Suprapubic skin (tissue), 4 donors: ENCODE measurements at regions not wholly inside any gene's neighbourhood (a gene's known extent, or its start where the extent isn't known, plus 50 kb on each side); places are given as distances from the start of the nearest gene placed in this dataset.

Source experiments
- DNase-seq, 2 donors: peaks; one replicate each; pipeline ENCODE4 v3.0.0-alpha.2; 2019; ENCODE audit warnings: low spot score in 2 of 2
- H3K27ac ChIP-seq: fragments of 200-600 bp; sonication (generic); one replicate; pipeline ENCODE4 v1.5.1; 2019
- H3K27me3 ChIP-seq: fragments of 200-600 bp; sonication (generic); one replicate; pipeline ENCODE4 v1.5.1; 2019
- H3K36me3 ChIP-seq: fragments of 200-600 bp; sonication (generic); one replicate; pipeline ENCODE4 v1.5.1; 2019
- H3K4me1 ChIP-seq: fragments of 200-600 bp; sonication (generic); one replicate; pipeline ENCODE4 v1.5.1; 2019
- H3K4me3 ChIP-seq: fragments of 200-600 bp; sonication (generic); one replicate; pipeline ENCODE4 v1.5.1; 2019; ENCODE audit warnings: mild to moderate bottlenecking
- H3K9me3 ChIP-seq: fragments of 200-600 bp; sonication (generic); one replicate; pipeline ENCODE4 v1.5.1; 2019
- CTCF ChIP-seq, 2 donors: fragments of 200-600 bp in 1 of 2; fragments of 450-650 bp in 1 of 2; sonication (generic) in 1 of 2; IDR thresholded peaks; one replicate each; pipeline ENCODE4 v1.5.1; 2016 to 2019; ENCODE audit warnings: antibody characterized with exemption in 2 of 2, mild to moderate bottlenecking in 1 of 2, moderate library complexity in 1 of 2
- EP300 ChIP-seq: sonication (generic); formaldehyde crosslinking; IDR thresholded peaks from one replicate; pipeline ENCODE4 v1.6.1; 2017; ENCODE audit warnings: antibody characterized with exemption
- POLR2A ChIP-seq, 2 donors: fragments of 450-650 bp; IDR thresholded peaks; one replicate each; pipeline ENCODE4 v1.6.1; 2017; ENCODE audit warnings: antibody characterized with exemption in 2 of 2, mild to moderate bottlenecking in 2 of 2, moderate library complexity in 2 of 2
- POLR2AphosphoS5 ChIP-seq, 3 donors: sonication (generic); formaldehyde crosslinking; IDR thresholded peaks; one replicate each; pipeline ENCODE4 v1.6.1; 2017; ENCODE audit warnings: antibody characterized with exemption in 3 of 3
- WGBS: methylation state at CpG from one replicate; pipeline ENCODE4 v1.1.5; 2018; 5-methylcytosine and 5-hydroxymethylcytosine counted together

- Histone ChIP-seq H3K27ac (no peak overlapping the region), H3K36me3 (no peaks in the 10 kb centered on the region), H3K27me3 (peaks cover 40% of the 10 kb centered on the region), H3K4me3 (no peak overlapping the region), H3K9me3 (no peaks in the 10 kb centered on the region), H3K4me1 (no peaks in the 10 kb centered on the region)
- 31% methylated on average over 10 of the region's 10 CpGs for WGBS
- TF ChIP-seq POLR2A (IDR thresholded peaks at IDR 0.05): no peak
- DNase-seq: no peak
Observed at GRCh38 chr11:112748713-112749543, 212.3 kb upstream of the NCAM1 start.

DNA sequence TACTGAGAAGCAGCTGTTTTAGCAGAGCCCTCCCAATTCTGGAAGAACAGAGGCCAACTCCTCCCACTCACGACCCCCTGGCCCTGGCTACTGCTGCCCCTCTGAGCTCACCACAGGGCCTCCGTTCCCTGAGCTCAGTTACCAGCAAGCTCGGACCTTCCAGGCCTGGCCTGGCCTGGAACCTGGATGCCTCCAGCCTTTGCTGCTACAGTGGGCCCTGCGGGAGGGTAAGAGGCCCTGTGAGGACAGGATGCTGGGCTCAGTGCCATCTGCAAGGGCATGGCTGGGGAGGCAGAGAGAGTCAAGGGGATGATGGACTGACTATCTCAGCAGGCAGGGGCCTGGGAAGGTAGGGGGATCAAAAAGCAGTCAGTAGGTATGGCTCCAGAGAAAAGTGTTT, 209.9 kb upstream of the NCAM1 start:
- peaks cover 25% of the 10 kb centered on the region for H3K27me3 ChIP-seq
- H3K9me3 ChIP-seq: no peaks in the 10 kb centered on the region
- H3K36me3 ChIP-seq: no peaks in the 10 kb centered on the region
- no peak for TF ChIP-seq POLR2AphosphoS5 (IDR thresholded peaks at IDR 0.05)
- TF ChIP-seq CTCF (IDR thresholded peaks at IDR 0.05): no peak
- no peak for TF ChIP-seq EP300
- no peak for TF ChIP-seq POLR2A (IDR thresholded peaks at IDR 0.05)
- DNase-seq: no peak
- H3K4me1 ChIP-seq: no peaks in the 10 kb centered on the region
- H3K4me3 ChIP-seq: no peak overlapping the region
- WGBS: 79% methylated on average over 4 of the region's 4 CpGs
- no peak overlapping the region for H3K27ac ChIP-seq

GRCh38 chr11:112751772-112752171, 209.4 kb upstream of the NCAM1 start:
- H3K27ac ChIP-seq: no peak overlapping the region
- no peak for DNase-seq
- TF ChIP-seq EP300: no peak
- TF ChIP-seq POLR2AphosphoS5 (IDR thresholded peaks at IDR 0.05): no peak
- TF ChIP-seq POLR2A (IDR thresholded peaks at IDR 0.05): no peak
- no peak for TF ChIP-seq CTCF (IDR thresholded peaks at IDR 0.05)
- no peaks in the 10 kb centered on the region for H3K36me3 ChIP-seq
- 70% methylated on average over 2 of the region's 2 CpGs for WGBS
- H3K9me3 ChIP-seq: no peaks in the 10 kb centered on the region
- no peaks in the 10 kb centered on the region for H3K4me1 ChIP-seq
- no peak overlapping the region for H3K4me3 ChIP-seq
- peaks cover 20% of the 10 kb centered on the region for H3K27me3 ChIP-seq

DNA sequence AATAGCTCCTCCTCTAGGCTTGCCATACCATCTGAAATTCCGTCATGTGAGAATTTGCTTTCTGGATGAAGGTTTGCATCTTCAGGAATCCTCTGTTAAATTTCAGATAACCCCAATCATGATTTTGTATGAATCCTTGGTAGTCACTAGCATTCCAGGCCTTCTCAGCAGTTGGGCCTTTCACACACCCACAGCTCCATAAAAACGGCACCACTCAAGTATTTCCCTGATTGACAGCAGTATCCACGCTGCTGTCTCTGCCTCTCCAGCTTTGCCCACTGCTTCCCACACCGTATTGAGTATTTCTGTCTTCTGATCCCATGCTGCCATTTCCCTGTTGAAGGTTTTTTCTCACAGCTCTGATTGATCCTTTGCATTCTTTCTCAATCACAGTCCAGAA, 208.7 kb upstream of the NCAM1 start:
- no peak for TF ChIP-seq EP300
- TF ChIP-seq POLR2A (IDR thresholded peaks at IDR 0.05): no peak
- TF ChIP-seq POLR2AphosphoS5 (IDR thresholded peaks at IDR 0.05): no peak
- TF ChIP-seq CTCF (IDR thresholded peaks at IDR 0.05): no peak
- Histone ChIP-seq H3K4me3 (no peak overlapping the region), H3K27me3 (peaks cover 17% of the 10 kb centered on the region), H3K27ac (no peak overlapping the region), H3K9me3 (no peaks in the 10 kb centered on the region), H3K4me1 (no peaks in the 10 kb centered on the region), H3K36me3 (no peaks in the 10 kb centered on the region)
- DNase-seq: no peak
- WGBS: 81% methylated on average over 4 of the region's 4 CpGs

DNA sequence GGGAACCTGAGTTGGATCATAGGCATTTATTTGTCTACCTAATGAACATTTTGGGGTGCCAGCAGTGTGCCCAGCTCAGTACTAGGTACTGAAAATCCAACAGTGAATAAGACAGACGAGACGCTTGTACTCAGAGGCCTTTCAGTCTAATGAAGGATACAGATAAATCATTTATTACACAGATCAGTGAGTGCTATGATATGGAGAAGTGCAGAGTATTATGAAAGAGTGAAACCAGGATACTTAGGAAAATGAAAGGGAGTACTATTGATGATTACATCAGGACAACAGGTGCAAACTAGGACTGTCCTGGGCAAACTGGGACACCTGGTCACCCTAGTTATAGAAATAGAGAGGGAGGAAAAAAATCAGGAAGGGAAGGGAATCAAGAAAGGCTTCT, 207.5 kb upstream of the NCAM1 start:
- DNase-seq: no peak
- H3K36me3 ChIP-seq: no peaks in the 10 kb centered on the region
- WGBS: 91% methylated on average over 2 of the region's 2 CpGs
- H3K9me3 ChIP-seq: no peaks in the 10 kb centered on the region
- peaks cover 7% of the 10 kb centered on the region for H3K27me3 ChIP-seq
- H3K4me1 ChIP-seq: no peaks in the 10 kb centered on the region
- TF ChIP-seq POLR2AphosphoS5 (IDR thresholded peaks at IDR 0.05) (no peak), EP300 (no peak), CTCF (IDR thresholded peaks at IDR 0.05) (no peak), POLR2A (IDR thresholded peaks at IDR 0.05) (no peak)
- H3K27ac ChIP-seq: no peak overlapping the region
- H3K4me3 ChIP-seq: no peak overlapping the region

DNA sequence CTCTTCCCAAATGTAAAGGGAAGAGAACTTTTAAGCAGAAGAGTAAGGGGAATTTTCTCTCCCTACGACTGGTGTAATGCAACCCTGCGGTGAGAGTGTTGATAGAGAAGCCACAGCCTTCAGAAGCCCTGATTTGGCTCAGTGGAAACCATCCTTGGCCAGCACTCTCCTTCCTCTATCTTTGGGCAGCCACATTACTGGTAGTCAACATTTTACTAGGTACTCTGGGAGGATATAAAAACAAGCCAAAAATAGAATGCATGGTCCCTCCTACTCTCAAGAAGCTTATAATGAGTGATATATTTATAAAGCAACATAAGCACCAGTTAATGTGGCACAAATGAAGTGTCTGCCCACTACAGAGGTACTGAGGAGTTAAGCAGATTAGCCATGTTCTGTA, 201.8 kb upstream of the NCAM1 start:
- H3K27ac ChIP-seq: no peak overlapping the region
- peaks cover 4% of the 10 kb centered on the region for H3K27me3 ChIP-seq
- H3K4me1 ChIP-seq: no peaks in the 10 kb centered on the region
- no peaks in the 10 kb centered on the region for H3K9me3 ChIP-seq
- H3K36me3 ChIP-seq: no peaks in the 10 kb centered on the region
- no peak overlapping the region for H3K4me3 ChIP-seq
- no peak for DNase-seq
- TF ChIP-seq EP300: no peak
- WGBS: 81% methylated on average over 2 of the region's 2 CpGs
